GM19328 (cell line): ENCODE measurements at regions not wholly inside any gene's neighbourhood (a gene's known extent, or its start where the extent isn't known, plus 50 kb on each side); places are given as distances from the start of the nearest gene placed in this dataset.
"Not testable (repeated sequence)": the region's sequence is repeated elsewhere in the genome, so short reads cannot be mapped to it uniquely, and the experiment has no call there.

ENCODE experiments used
- ATAC-seq: cut with Tn5 transposase; IDR thresholded peaks from one replicate; pipeline ENCODE4 v1.9.1; 2021; ENCODE audit warnings: mild to moderate bottlenecking, moderate library complexity; ENCODE audit not compliant: unreplicated experiment

DNA sequence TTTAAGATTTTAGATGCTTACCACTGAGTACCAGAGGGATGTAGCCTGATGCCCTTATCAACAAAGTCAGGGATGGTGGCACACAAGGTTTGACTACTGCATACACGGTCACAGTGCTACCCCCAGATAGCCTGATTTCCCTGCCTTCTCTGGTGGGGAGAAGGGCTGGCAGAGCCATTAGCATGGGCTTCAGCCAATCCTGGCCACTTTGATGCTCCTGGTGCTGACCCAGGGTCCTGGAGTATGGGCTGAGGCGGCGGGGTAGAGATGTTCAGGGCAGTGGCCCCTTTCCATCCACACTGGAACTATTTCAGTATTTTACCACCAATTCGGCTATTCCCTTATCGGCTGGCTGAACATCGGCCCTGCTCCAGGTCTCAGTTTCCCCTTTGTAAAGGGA lies 83.2 kb downstream of the POTEB3 start:
- ATAC-seq, result not testable (repeated sequence)

DNA sequence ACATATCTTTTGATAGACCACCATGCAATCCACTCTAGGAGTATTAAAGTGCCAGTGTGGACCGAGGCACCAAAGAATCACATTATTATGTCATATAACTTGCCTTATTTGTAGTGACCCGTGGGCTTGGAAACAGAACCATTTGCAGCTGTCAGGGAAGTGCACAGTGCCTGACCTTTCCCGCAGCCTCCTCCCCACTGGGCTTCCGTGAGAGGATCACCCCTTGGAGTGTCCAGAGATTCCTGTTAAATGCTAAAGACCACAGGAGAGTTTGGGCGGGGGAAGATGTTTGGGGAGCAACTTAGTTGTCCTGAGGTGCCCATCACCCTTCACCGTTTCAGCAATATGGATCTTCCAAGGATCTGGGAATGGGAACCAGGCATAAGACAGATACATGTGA lies 84.4 kb downstream of the POTEB3 start:
- not testable (repeated sequence) for ATAC-seq

DNA sequence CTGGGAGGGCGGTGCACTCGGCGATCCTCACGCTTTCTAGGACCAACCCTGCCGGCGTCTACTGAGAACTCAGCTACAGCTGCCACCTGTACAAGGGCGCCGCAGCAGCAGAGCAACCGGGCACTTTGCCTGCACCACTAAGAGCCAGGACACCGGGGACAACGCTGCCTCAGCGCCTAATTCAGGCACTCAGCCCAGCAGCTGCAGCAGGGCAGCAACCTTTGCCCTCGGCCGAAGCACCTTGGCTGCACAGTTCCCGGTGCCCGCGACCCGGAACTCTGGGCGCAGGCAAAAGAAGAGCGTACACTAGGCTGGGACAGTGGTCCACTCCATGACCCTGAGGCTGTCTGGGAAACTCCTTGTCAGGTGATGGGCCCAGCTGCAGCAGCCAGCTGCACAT lies 85.7 kb downstream of the POTEB3 start:
- ATAC-seq, result not testable (repeated sequence)

DNA sequence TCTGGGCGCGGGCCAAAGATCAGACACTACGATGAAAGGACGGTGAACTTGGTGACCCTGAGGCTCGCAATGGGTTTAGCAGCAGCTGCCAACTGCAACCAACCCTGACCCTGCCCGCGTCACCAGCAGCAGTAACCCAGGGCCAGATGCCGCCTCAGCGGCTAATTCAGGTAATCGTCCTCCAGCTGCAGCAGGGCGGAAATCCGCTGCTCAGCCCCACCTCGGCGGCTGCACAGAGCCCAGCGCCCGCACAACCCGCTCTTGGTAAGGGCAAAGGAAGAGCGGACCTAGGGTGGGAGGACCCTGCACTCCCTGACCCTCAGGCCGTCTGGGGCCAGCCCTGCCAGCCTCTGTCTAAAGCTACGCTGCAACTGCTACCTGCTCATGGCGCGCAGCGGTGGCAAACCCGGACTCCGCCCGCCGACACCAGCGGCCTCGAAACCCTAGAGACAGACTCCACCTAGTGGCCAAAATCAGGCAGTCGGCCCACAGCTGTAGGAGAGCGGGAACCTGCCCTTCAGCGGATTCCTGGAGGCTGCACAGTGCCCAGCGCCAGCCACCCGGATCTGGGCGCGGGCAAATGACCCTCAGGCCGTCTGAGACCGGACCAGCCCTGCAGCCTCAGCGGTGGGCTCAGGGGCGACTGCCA lies 87.5 kb downstream of the POTEB3 start:
- not testable (repeated sequence) for ATAC-seq

DNA sequence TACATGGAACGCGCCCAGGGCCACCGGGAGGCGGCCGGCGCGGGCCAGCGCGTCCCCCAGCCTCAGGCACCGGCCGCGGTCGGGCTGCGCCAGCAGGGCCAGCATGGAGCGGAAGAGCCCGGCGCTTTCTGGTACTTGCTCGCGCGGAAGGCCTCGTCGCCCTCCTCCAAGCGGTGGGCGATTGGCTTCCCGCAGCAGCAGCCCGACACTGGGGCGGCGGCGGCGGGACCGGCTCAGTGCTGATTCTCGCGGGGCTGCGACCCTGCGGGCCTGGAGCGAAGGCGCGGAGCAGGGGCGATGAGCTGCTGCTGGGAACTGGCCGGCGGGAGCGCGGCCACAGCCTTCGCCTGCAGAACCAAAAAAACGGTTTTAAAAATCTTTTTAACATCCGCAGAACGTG lies 95.3 kb downstream of the POTEB3 start:
- not testable (repeated sequence) for ATAC-seq

DNA sequence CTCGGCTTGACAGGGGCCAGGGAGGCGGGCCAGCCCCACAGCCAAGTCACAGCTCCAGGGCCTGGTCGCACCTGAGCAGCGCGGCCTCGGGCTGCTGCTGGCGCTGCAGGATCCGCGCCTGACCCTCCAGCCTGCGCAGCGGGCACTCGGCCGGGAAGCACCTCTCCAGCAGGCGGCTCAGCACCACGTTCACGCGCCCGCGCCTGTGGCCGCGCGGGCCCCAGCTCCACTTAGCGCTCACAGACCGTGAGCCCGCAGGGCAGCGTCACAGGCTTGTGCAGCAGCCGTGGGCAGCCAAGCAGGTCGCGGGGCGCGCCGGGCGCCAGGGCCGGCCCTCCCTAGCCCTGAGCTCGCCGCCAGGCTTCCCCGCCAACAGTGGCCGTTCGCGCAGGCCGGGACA lies 95.8 kb downstream of the POTEB3 start:
- ATAC-seq, result not testable (repeated sequence)

DNA sequence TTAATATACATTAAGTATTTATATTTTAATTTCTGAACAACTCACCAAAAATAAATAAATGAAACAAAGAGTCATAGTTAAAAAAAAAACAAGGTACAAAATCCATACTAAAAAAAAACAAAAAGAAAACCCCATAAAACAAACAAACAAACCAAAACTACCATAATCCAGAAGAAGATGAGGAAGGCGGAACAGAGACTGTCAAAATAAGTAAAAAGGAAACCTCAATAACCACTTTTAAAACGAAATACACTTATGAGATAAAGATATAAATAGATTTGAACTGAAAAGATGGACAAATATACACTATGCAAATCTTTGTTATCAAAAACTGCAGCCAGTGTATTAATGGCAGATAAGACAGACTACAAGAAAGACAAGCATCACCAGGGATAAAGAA lies 103.3 kb downstream of the POTEB3 start:
- not testable (repeated sequence) for ATAC-seq

DNA sequence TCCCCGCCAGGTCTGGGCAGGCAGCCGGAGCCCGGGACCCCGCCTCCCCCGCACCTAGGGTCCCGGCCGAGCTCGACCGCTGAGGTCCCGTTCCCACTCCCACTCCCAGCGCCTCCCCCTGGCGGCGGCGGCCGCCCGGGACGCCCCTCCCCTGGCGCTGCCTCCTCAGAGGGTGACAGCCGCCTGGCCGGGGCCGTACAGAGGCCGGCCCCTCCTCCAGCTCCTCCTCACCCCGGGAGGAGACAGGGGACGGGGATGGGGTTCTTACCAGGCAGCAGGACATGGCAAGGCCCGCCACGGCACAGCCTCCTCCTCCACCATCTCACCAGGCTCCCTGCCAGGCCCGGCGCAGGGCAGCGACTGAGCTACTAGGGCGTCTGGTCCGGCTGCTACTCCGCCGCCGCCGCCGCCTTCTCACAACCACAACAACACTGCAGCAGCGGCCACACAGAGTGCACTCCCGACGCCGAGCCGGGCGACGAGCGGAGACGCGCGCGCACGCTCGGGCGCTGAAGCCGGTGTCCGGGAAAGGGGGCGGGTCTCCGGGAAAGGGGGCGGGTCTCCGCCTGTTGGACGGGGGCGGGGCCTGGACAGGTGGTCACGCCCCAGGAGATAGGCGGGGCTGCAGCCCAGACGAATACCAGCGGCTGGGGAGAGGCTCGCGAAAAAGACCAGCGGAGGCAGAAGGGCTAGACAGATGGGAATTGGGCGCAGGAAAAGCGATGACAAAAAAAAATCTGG lies 115.4 kb downstream of the POTEB3 start:
- ATAC-seq, result not testable (repeated sequence)

DNA sequence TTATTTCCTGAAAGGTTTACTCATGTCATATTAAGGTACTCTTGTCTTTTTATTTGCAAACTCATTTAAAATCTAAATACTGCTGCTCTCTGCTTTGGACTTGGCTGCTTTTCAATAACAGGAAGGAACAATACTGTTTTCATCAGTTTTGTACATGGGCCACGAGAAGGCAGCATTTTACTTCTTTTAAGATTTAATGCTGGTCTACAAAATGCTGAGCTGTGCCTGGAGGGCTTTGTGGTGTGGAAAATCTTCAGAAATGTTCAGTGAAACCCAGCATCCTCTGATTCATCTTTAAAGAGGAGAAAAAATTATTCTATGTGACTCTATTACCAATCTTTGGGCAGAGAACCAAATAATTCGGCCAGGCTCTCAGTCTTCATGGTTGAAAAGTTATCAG lies 155.9 kb downstream of the POTEB3 start:
- not testable (repeated sequence) for ATAC-seq

DNA sequence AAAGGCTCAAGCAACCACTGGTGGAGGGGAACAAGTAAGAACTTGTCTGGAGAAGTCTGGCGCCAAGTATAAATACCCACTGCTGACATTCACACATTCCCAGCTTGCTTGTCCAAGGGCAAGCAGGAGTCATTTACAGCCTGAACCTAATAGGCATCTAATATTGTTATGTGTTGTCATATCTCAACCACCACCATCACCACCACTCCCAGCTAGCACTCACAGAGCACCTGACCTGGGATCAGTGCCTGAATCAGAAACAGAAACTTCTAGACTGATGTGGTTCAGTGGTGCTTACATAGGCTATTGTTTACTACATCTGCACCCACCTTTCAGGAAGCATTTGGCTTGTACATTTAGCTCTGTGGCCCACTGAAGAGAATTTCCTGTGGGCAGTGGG lies 157.1 kb downstream of the POTEB3 start:
- peak; percentile 78 for ATAC-seq

DNA sequence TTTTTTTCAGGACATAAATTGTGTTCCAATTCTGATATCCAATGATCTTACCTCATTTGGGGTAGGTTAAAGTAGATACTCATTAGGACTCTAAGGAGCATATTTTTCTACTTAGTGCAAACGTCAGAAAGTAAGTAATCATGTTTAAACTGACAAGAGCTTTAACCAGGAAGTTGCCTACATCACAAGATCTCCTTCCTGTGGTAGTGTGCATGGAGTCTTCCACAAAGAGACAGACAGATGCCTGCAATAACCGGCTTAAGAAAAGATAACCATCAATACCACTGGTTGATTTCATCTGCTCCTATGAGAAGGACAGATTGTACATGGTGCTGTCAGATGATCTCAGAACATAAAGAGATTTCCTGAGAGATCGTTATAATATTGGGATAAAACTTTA lies 160.0 kb downstream of the POTEB3 start:
- ATAC-seq, result not testable (repeated sequence)

DNA sequence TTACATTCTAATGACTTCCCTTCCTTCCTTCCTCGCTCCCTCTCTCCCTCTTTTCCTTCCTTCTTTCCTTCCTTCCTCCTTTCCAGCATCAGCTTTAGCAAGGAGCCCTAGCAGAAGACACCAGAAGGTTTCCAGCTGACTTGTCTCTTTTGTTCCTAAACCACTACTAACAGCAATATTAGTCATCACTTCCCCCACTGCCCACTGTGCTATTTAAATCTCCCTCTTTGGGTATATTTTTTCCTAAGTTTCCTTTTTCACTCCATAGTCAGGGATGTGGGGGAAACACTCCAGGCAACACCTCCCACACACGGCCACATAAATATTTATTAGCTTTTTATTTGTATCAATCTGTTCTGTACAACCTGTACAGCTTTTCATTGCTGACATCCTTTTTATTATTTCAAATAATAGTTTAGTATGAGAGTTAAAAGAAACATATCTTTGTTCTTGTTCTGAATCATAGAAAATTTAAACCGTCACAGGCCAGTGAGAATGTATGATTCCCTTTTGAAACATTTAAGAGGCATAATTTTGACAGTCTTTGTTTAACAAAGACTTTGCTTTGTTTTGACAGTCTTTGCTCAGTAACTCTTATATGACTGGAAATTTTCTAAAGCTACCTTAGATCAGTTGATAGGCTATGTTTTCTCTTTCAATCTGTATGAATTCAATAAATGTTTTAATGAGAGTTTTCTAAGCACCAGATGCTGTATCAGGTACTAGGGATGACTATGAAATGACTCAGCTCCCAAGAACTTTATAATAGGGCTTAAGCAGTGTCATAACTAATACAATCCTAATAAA lies 167.9 kb downstream of the POTEB3 start:
- not testable (repeated sequence) for ATAC-seq

DNA sequence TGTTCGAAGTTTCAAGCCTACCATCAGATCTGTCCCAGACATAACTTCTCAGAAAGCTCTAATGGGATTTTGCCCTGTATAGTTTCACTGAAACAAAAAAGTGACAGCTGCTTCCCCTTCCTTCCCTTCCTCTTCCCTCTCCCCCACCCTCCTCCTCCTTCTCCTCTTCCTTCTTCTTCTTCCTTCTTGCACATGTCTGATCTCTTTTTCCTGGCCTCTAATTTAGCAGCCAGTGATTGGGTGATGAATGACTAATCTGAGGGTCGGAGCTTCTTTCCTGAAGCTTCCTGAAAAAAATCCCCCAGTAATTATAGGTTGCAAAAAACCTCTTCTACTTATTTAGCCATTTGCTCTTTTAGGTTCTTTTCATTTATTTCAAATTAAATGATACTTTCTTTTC lies 168.7 kb downstream of the POTEB3 start:
- no peak for ATAC-seq

DNA sequence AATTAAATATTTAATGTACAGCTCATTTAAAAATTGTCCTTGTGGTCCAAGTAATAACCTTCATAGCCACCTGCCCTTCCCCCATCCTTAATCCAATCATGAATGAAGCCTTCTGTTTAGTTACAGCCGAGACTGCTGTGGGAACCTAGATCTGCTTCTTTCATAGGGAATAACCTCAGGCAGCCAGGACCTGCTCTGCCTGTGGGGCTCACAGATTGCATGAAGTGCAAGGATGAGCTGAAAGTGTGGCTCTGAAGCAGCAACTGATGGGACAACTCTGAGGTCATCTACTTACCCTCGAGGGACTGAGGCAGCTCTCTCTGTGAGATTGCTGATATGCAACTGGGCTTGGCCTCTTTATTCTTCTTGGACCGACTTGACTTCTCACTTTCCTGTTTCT lies 169.8 kb downstream of the POTEB3 start:
- ATAC-seq, result no peak

DNA sequence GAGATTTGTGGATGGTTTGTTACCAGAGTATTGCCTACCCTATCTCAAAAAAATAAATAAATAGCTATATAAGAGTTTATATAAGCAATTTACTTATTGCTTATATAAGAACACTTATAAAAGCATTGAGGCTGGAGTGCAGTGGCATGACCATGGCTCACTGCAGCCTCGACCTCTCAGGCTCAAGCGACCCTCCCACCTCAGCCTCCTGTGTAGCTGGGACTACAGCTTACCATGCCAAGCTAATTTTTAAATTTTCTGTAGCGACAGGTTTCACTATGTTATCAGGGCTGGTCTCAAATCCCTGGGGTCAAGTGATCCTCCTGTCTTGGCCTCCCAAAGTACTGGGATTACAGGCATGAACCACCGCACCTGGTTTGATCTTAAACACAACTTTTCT lies 170.6 kb downstream of the POTEB3 start:
- not testable (repeated sequence) for ATAC-seq

DNA sequence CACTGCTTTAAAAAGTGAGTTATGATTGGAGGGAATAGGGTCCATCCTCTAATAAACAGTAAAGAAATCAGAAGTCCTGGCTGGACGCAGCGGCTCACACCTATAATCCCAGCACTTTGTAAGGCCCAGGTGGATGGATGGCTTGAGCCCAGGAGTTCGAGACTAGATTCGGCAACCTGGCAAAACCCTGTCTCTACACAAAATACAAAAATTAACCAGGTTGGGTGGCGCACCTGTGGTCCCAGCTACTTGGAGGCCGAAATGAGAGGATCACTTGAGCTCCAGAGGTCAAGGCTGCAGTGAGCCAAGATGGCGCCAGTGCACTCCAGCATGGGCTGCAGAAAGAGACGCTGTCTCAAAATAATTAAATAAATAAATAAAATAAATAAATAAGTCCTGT lies 171.2 kb downstream of the POTEB3 start:
- ATAC-seq, result no peak

DNA sequence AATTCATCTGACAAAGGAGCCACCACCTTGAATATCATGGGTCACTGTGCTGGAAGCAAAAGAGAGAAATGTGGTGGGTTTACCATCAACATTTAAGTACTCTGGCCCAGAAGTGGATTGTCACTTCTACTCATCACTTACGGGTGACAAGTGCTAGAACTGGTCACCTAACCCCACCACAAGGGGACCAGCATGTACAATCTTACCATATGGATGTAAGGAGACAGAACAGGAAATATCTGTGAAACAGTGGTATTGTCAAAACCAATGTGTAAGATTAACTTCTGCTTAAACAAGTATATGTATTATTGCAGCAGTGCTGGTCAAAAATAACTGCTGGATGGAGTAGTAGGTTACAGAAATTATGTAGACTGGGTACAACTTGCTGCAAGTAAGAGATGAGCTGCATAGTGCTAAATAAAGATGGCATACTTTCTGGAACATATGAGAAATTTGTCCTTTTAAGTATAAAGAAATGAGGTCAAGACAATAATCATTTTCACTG lies 171.8 kb downstream of the POTEB3 start:
- ATAC-seq, result no peak

DNA sequence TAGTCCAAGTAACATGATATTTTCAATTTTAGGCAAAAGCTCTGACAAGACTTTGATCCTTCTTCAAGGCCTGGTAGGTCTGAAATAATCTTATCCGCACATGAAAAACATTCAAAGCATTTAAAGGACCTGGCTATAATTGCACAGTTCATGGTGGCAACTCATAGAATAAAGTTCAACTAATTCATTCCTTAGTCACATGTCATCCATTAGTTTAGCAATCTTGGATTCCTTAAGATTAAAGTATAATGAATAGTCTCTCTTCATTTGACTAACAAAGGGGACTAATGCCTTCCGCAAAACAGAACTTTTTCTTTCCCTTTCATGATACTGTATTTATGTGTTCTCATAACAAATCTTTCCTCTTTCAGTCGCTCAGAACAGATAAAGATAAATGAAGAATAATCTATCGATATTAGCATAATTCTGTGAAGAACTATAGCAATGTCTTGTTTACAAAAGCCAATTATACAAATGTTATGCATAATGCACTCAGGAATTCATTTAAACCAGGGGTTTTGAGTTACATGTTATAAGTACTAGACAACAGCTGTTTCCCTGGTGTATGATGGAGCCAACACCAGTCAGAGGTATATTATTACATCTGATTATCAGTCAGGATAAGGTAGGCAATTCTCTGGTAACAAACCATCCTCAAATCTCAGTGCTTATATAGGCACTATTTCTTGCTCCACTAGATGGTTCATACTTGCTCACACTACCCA lies 172.5 kb downstream of the POTEB3 start:
- ATAC-seq, result no peak

DNA sequence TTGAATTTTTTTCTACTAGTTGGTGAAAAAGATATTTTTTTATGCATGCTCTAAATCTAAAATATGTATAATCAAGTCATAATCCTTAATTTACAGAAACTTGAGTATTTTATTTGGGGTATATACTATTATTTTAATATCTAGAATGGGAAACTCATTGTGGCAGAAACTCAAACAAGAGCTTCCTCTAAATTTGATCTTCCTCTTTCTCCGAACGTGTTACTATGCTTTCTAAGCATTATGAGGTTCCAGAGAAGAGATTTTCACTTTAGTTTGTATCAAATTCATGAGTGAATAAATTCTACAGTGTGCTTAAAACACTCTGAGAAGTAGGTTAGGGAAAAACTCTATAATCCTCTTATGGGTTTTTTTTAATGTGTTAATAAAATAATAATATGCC lies 173.1 kb downstream of the POTEB3 start:
- ATAC-seq, result no peak

DNA sequence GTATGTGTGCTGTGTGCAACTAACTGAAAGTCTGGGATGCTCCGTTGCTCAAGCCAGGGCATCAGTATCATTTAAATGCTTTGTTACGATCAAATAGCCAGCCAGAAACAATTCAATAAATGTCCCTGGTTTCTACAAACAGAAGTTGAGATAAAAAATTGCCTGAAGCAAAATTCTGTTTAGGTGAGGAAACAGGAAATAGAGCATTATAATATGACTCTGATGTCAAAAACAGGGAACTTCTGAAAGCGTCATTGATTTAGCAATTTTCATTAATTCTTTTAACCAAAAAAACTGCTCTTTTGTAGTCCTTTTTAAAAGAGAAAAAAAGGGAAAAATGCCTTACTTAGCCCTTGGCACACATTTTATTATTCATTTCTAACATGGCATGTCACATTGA lies 174.7 kb downstream of the POTEB3 start:
- not testable (repeated sequence) for ATAC-seq
